ENCODE measurements at regions not wholly inside any gene's neighbourhood (a gene's known extent, or its start where the extent isn't known, plus 50 kb on each side); places are given as distances from the start of the nearest gene placed in this dataset.

- Mint-ChIP-seq H3K27me3 (peaks cover 60% of the 10 kb centered on the region), H3K4me1 (no peaks in the 10 kb centered on the region), H3K4me3 (no peak overlapping the region), H3K9me3 (peaks cover 5% of the 10 kb centered on the region), H3K36me3 (ENCODE audit: insufficient read depth) (peaks cover 2% of the 10 kb centered on the region), H3K27ac (ENCODE audit: low read depth) (no peak overlapping the region)
- ATAC-seq (replicated peaks; ENCODE audit: extremely low read depth, poor library complexity, severe bottlenecking) (no peak), DNase-seq (ENCODE audit: low spot score in 2 of 2) (no peak)
These were observed 132.2 kb downstream of the NTMT2 start for GRCh38 chr1:170277985-170278384.

GRCh38 chr1:170284016-170284415 is 138.3 kb downstream of the NTMT2 start:
- Mint-ChIP-seq H3K36me3 (ENCODE audit: insufficient read depth) (peaks cover 2% of the 10 kb centered on the region), H3K27ac (ENCODE audit: low read depth) (no peak overlapping the region), H3K4me1 (no peaks in the 10 kb centered on the region), H3K9me3 (peaks cover under 1% of the 10 kb centered on the region), H3K4me3 (no peak overlapping the region), H3K27me3 (peaks cover 28% of the 10 kb centered on the region)
- no peak for DNase-seq (ENCODE audit: low spot score in 2 of 2)
- no peak for ATAC-seq (replicated peaks; ENCODE audit: extremely low read depth, poor library complexity, severe bottlenecking)

GRCh38 chr1:170284512-170284911 is 138.8 kb downstream of the NTMT2 start:
- no peaks in the 10 kb centered on the region for H3K9me3 Mint-ChIP-seq
- ATAC-seq (replicated peaks; ENCODE audit: extremely low read depth, poor library complexity, severe bottlenecking) (no peak), DNase-seq (ENCODE audit: low spot score in 2 of 2) (no peak)
- H3K27me3 Mint-ChIP-seq = peaks cover 29% of the 10 kb centered on the region
- no peaks in the 10 kb centered on the region for H3K4me1 Mint-ChIP-seq
- no peak overlapping the region for H3K27ac Mint-ChIP-seq (ENCODE audit: low read depth)
- peaks cover 2% of the 10 kb centered on the region for H3K36me3 Mint-ChIP-seq (ENCODE audit: insufficient read depth)
- H3K4me3 Mint-ChIP-seq = no peak overlapping the region

GRCh38 chr1:170284951-170285350 is 139.2 kb downstream of the NTMT2 start:
- H3K4me1 Mint-ChIP-seq = no peaks in the 10 kb centered on the region
- no peak overlapping the region for H3K27ac Mint-ChIP-seq (ENCODE audit: low read depth)
- no peak for ATAC-seq (replicated peaks; ENCODE audit: extremely low read depth, poor library complexity, severe bottlenecking)
- H3K36me3 Mint-ChIP-seq (ENCODE audit: insufficient read depth) = peaks cover 2% of the 10 kb centered on the region
- H3K4me3 Mint-ChIP-seq = no peak overlapping the region
- no peak for DNase-seq (ENCODE audit: low spot score in 2 of 2)
- H3K27me3 Mint-ChIP-seq = peaks cover 34% of the 10 kb centered on the region
- H3K9me3 Mint-ChIP-seq = no peaks in the 10 kb centered on the region

GRCh38 chr1:170288155-170288554 is 142.4 kb downstream of the NTMT2 start:
- Mint-ChIP-seq H3K36me3 (ENCODE audit: insufficient read depth) (peaks cover 2% of the 10 kb centered on the region), H3K27me3 (peaks cover 47% of the 10 kb centered on the region), H3K4me1 (no peaks in the 10 kb centered on the region), H3K4me3 (no peak overlapping the region), H3K27ac (ENCODE audit: low read depth) (no peak overlapping the region), H3K9me3 (no peaks in the 10 kb centered on the region)
- DNase-seq (ENCODE audit: low spot score in 2 of 2) (no peak), ATAC-seq (replicated peaks; ENCODE audit: extremely low read depth, poor library complexity, severe bottlenecking) (no peak)

DNA sequence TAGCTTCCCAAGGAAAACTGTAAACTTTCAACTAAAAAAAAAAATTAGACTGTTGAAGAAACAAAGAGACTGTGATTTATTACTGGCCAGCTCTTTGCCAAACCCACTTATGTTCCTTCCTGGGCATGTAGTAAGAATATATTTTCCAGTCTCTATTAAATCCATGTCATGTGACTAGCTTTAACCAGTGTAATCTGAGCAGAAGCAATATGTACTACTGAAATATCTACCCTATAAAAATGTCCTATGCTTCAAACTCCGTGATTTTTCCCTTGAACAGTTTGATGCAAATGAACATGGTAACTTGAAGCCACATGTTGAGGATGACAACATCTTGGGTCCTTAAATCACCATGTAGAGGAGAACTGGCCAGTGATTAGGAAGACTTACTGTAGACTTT is 144.5 kb downstream of the NTMT2 start:
- no peak for ATAC-seq (replicated peaks; ENCODE audit: extremely low read depth, poor library complexity, severe bottlenecking)

GRCh38 chr1:170290991-170291390 is 145.2 kb downstream of the NTMT2 start:
- H3K4me1 Mint-ChIP-seq = no peaks in the 10 kb centered on the region
- DNase-seq (ENCODE audit: low spot score in 2 of 2) (no peak), ATAC-seq (replicated peaks; ENCODE audit: extremely low read depth, poor library complexity, severe bottlenecking) (no peak)
- H3K36me3 Mint-ChIP-seq (ENCODE audit: insufficient read depth) = peaks cover 2% of the 10 kb centered on the region
- H3K27me3 Mint-ChIP-seq = peaks cover 58% of the 10 kb centered on the region
- H3K4me3 Mint-ChIP-seq = no peak overlapping the region
- H3K9me3 Mint-ChIP-seq = no peaks in the 10 kb centered on the region
- H3K27ac Mint-ChIP-seq (ENCODE audit: low read depth) = no peak overlapping the region

More for the DNA sequence above, 144.5 kb downstream of the NTMT2 start:
- Mint-ChIP-seq H3K36me3 (ENCODE audit: insufficient read depth) (peaks cover 2% of the 10 kb centered on the region), H3K27me3 (peaks cover 58% of the 10 kb centered on the region), H3K9me3 (no peaks in the 10 kb centered on the region), H3K4me1 (no peaks in the 10 kb centered on the region), H3K27ac (ENCODE audit: low read depth) (no peak overlapping the region), H3K4me3 (no peak overlapping the region)
- DNase-seq (ENCODE audit: low spot score in 2 of 2) = no peak

- Mint-ChIP-seq H3K27me3 (peaks cover 58% of the 10 kb centered on the region), H3K9me3 (no peaks in the 10 kb centered on the region), H3K36me3 (ENCODE audit: insufficient read depth) (peaks cover 2% of the 10 kb centered on the region), H3K4me3 (no peak overlapping the region), H3K4me1 (no peaks in the 10 kb centered on the region), H3K27ac (ENCODE audit: low read depth) (no peak overlapping the region)
- DNase-seq (ENCODE audit: low spot score in 2 of 2) (no peak), ATAC-seq (replicated peaks; ENCODE audit: extremely low read depth, poor library complexity, severe bottlenecking) (no peak)
These were observed 145.8 kb downstream of the NTMT2 start for GRCh38 chr1:170291516-170291915.

DNA sequence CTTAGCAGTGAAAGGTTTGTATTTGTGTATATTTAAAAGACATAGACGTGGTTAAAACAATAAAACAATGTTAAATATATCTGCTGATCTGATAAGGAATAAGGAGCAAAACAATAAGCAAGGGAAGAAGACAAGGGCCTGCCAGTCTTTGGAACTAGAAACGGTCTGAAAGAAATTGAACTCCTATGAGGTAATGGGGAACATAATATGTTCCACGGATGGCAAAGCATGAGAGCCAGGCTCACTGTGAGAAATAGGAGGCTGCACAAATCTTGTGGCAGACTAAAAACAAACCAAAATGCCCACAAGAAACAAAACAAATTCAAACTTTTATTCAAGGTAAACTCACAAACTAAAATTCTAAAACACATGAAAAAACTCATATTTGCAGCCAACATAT is 150.5 kb downstream of the NTMT2 start:
- no peak overlapping the region for H3K4me3 Mint-ChIP-seq
- H3K27me3 Mint-ChIP-seq = peaks cover 18% of the 10 kb centered on the region
- ATAC-seq (replicated peaks; ENCODE audit: extremely low read depth, poor library complexity, severe bottlenecking) = no peak
- no peak overlapping the region for H3K27ac Mint-ChIP-seq (ENCODE audit: low read depth)
- no peaks in the 10 kb centered on the region for H3K9me3 Mint-ChIP-seq
- no peaks in the 10 kb centered on the region for H3K4me1 Mint-ChIP-seq
- DNase-seq (ENCODE audit: low spot score in 2 of 2) = no peak
- no peaks in the 10 kb centered on the region for H3K36me3 Mint-ChIP-seq (ENCODE audit: insufficient read depth)

GRCh38 chr1:170296642-170297041 is 150.9 kb downstream of the NTMT2 start:
- no peak for DNase-seq (ENCODE audit: low spot score in 2 of 2)
- Mint-ChIP-seq H3K4me3 (no peak overlapping the region), H3K36me3 (ENCODE audit: insufficient read depth) (no peaks in the 10 kb centered on the region), H3K27me3 (peaks cover 18% of the 10 kb centered on the region), H3K27ac (ENCODE audit: low read depth) (no peak overlapping the region), H3K4me1 (no peaks in the 10 kb centered on the region), H3K9me3 (no peaks in the 10 kb centered on the region)
- ATAC-seq (replicated peaks; ENCODE audit: extremely low read depth, poor library complexity, severe bottlenecking) = no peak

GRCh38 chr1:170301596-170301995 is 155.8 kb downstream of the NTMT2 start:
- Mint-ChIP-seq H3K36me3 (ENCODE audit: insufficient read depth) (no peaks in the 10 kb centered on the region), H3K27ac (ENCODE audit: low read depth) (no peak overlapping the region), H3K9me3 (no peaks in the 10 kb centered on the region), H3K4me3 (no peak overlapping the region), H3K4me1 (no peaks in the 10 kb centered on the region), H3K27me3 (peaks cover 12% of the 10 kb centered on the region)
- DNase-seq (ENCODE audit: low spot score in 2 of 2) = no peak
- ATAC-seq (replicated peaks; ENCODE audit: extremely low read depth, poor library complexity, severe bottlenecking) = no peak

DNA sequence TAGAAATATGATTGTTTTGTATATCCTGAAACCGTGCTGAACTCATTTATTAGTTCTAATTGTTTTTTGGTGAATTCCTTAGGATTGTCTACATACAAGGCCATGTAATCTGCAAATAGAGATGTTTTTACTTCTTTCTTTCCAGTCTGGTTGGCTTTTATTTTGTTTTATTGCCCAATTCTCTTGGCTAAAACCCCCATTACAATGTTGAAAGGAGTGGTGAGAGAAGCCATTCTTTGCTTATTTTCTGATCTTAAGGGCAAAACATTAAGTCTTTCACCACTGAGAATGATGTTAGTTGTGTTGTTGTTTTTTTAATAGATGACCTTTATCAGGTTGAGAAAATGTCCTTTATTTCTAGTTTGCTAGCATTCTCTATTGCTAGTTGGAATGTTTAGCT is 157.3 kb downstream of the NTMT2 start:
- no peaks in the 10 kb centered on the region for H3K36me3 Mint-ChIP-seq (ENCODE audit: insufficient read depth)
- DNase-seq (ENCODE audit: low spot score in 2 of 2) (no peak), ATAC-seq (replicated peaks; ENCODE audit: extremely low read depth, poor library complexity, severe bottlenecking) (no peak)
- H3K27ac Mint-ChIP-seq (ENCODE audit: low read depth) = no peak overlapping the region
- peaks cover 20% of the 10 kb centered on the region for H3K27me3 Mint-ChIP-seq
- H3K4me1 Mint-ChIP-seq = no peaks in the 10 kb centered on the region
- no peaks in the 10 kb centered on the region for H3K9me3 Mint-ChIP-seq
- no peak overlapping the region for H3K4me3 Mint-ChIP-seq

- ATAC-seq (replicated peaks; ENCODE audit: extremely low read depth, poor library complexity, severe bottlenecking) (no peak), DNase-seq (ENCODE audit: low spot score in 2 of 2) (no peak)
- no peaks in the 10 kb centered on the region for H3K36me3 Mint-ChIP-seq (ENCODE audit: insufficient read depth)
- no peaks in the 10 kb centered on the region for H3K4me1 Mint-ChIP-seq
- peaks cover 20% of the 10 kb centered on the region for H3K27me3 Mint-ChIP-seq
- no peak overlapping the region for H3K27ac Mint-ChIP-seq (ENCODE audit: low read depth)
- no peak overlapping the region for H3K4me3 Mint-ChIP-seq
- H3K9me3 Mint-ChIP-seq = no peaks in the 10 kb centered on the region
These were observed 160.2 kb downstream of the NTMT2 start for GRCh38 chr1:170305777-170306512.

Measured in central memory CD8-positive, alpha-beta T cell (primary cell).